GM10847 (cell line): ENCODE measurements at regions not wholly inside any gene's neighbourhood (a gene's known extent, or its start where the extent isn't known, plus 50 kb on each side); places are given as distances from the start of the nearest gene placed in this dataset.

Experiments
- POLR2A ChIP-seq: IDR thresholded peaks from 2 replicates; pipeline ENCODE4 v1.6.1; 2011; ENCODE audit not compliant: insufficient read length; ENCODE audit errors: extremely low read depth

GRCh38 chr16:72427051-72427782 is 255.3 kb upstream of the PMFBP1 start:
- no peak for TF ChIP-seq POLR2A

DNA sequence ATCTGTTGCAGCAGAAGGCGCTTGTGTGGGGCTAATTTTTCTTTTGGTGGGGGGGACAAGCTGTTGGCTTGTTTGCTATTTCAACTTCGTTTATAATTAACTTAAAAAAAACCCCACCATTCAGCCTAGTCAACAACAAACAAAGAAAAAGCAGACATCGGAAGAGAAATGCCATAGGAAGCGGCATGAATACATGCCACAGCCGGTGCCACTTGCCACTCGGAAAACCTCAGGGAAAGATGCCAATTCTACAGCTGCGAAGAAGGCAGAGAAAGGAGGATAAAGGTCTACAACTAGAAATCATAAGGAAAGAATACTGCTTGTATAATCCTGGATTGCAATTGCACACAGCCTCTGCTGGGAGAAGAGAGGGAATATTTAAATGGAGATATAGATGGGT is 254.4 kb upstream of the PMFBP1 start:
- no peak for TF ChIP-seq POLR2A

DNA sequence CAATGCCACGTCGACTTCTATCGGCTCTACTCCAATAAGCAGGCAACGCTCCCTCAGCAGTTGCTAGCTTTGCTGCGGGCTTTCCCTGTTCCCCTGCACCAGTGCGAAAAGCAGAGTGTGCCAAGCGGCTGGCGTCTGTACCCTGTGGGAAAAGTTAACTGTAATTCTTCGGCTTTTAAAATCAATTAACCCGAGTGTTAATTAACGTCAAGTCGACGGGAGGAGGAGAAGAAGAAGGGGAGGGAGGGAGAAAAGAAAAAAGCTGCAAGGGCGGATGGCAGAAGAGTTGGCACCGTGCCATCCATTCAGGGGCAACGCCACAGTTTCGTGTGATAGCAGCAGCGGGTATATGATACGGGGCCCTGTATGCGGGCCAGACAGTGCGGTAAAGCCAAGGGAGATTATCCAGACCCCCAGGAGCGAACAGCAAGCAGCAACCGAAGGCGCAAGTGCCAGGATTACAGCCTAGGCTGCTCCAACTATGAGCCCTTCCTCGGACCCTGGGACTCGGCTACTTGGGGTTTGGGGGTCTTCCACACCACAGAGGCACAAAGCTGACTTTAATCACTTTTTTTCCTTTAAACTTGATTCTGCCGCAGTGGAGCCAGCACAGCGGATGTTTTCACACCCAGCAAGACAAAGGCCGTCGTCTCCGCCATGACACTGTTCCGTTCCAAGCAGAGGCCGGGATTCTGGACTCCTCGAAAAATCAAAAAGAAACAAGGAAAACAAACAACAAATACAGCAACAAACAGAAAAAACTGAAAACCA is 253.8 kb upstream of the PMFBP1 start:
- TF ChIP-seq POLR2A: no peak

GRCh38 chr16:72424757-72425156 is 252.8 kb upstream of the PMFBP1 start:
- no peak for TF ChIP-seq POLR2A

GRCh38 chr16:72422308-72422897 is 250.4 kb upstream of the PMFBP1 start:
- no peak for TF ChIP-seq POLR2A

DNA sequence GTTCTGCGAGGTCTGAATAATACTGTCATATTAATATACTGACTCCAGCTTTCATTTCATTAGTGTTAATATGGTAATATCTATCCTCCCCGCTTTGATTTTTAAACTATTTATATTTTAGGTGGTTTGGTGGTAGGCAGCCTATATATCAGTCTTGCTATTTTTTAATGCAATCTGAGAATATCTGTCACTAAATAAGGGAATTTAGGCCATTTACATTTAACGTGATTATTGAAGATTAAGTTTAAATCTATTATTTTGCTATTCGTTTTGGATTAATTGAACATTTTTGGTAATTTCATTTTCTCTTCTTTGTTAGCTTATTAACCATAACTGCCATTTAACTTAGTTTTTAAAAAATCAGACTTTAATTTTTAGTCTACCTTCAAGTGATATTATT is 247.7 kb upstream of the PMFBP1 start:
- TF ChIP-seq POLR2A: no peak

GRCh38 chr16:72415379-72415778 is 243.4 kb upstream of the PMFBP1 start:
- TF ChIP-seq POLR2A: no peak

GRCh38 chr16:72410492-72410891 is 238.5 kb upstream of the PMFBP1 start:
- no peak for TF ChIP-seq POLR2A

DNA sequence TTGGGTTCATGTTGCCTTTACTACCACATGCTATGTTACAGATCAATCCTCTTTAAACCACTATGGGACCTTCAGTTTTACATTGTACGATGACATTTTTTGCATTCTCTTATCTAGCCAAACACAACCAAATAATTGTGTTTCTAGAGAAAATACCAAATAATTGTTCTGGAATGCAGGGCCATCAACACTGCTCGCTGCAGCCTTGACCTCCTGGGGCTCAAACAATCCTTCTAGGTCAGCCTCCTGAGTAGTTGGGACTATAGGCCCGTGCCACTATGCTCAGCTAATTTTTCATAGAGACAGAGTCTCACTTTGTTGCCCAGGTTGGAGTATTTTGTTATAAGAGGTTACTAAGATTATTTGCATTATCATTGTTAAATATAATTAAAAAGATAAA is 237.5 kb upstream of the PMFBP1 start:
- no peak for TF ChIP-seq POLR2A

DNA sequence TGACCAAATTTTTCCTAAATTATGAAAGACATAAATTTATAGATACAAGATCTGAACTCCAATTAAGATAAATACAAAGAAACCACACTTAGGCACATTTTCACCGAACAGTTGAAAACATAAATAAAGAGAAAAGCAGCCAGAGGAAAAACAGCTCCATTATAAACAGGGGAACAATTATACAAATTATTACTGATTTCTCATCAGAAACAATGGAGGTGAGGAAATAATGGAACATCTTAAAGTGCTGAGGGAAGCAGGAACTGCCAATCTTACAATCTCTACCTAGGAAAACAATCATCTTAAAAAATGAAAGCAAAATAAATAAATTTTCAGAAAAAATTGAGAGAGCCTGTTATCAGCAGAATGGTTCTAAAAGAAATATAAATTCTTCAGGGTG is 234.4 kb upstream of the PMFBP1 start:
- no peak for TF ChIP-seq POLR2A

- TF ChIP-seq POLR2A: no peak
Observed at GRCh38 chr16:72404299-72404698, 232.3 kb upstream of the PMFBP1 start.

GRCh38 chr16:72401084-72401361 is 229.1 kb upstream of the PMFBP1 start:
- no peak for TF ChIP-seq POLR2A

DNA sequence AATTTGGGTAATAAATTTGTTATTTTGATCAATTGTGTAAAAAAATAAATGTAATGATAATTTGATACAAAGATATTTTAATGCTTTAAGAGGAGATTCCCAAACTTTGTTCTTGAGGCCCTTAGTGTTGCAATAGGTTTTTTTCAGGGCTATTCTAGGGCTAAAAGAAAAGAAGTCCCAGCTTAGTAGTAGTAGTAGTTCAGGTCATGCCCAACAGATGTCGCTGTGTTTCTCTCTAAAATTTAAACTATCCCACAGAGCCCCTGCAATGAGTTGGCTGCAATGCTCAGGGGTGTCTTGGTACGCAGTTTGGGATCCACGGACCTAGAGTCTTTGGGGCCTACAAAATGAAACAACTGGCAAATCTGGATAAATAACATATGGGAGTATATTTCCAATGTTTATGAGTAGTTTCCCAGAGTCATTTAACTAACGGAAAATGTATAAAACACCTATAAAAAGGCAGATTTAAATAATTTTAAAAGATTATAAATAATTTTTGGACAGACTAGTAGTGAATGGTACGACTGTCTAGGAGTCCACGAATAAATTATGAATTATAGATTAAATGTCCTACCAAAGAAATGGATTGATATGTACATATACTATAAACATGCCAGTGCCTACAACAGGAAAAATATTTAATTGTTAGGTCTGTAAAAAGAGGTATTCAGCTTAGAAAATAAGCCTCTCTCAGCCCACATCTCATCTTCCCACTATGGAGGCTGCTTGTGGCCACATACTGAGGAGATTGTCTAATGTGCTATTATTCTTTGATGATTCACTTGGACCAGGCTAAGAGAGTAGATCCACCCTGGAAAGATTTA is 228.5 kb upstream of the PMFBP1 start:
- no peak for TF ChIP-seq POLR2A

DNA sequence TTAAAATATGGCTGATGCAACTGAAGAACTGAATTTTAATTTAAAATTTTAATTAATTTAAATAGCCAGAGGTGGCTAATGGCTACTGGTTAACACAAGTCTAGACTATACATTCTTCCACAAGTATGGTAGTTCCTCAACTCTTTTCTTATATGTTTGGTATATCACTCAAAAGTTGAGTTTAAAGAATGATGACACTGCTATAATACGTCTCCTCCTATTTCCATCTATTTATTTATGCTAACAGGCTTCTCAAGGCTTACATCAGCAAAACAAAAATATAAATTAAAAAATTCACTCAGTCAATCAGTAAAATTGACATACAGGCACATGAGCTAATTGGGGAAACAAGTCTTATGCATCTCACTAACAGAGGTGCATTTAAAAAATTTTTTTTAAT is 227.9 kb upstream of the PMFBP1 start:
- TF ChIP-seq POLR2A: no peak

- no peak for TF ChIP-seq POLR2A
Observed at GRCh38 chr16:72397876-72398275, 225.9 kb upstream of the PMFBP1 start.

- TF ChIP-seq POLR2A: no peak
Observed at GRCh38 chr16:72394526-72394925, 222.6 kb upstream of the PMFBP1 start.
